ENCODE measurements at regions not wholly inside any gene's neighbourhood (a gene's known extent, or its start where the extent isn't known, plus 50 kb on each side); places are given as distances from the start of the nearest gene placed in this dataset.

GRCh38 chr2:173661586-173661985, 303.6 kb downstream of the SP3 start:
- no peak for TF ChIP-seq EZH2 (IDR thresholded peaks at IDR 0.05; ENCODE audit: borderline replicate concordance, insufficient read depth, low read length, poor library complexity, severe bottlenecking)
- Histone ChIP-seq H3K4me2 (ENCODE audit: low read length) (no peak overlapping the region), H3F3A (ENCODE audit: insufficient read depth, low read length, poor library complexity, severe bottlenecking) (no peaks in the 10 kb centered on the region), H3K9me2 (ENCODE audit: insufficient read depth, low read length) (no peaks in the 10 kb centered on the region), H3K36me3 (ENCODE audit: insufficient read depth, low read length) (no peaks in the 10 kb centered on the region), H3K4me3 (ENCODE audit: low read length) (no peak overlapping the region), H3K27ac (ENCODE audit: low read length) (no peak overlapping the region), H3K9ac (ENCODE audit: low read length) (no peak overlapping the region), H3K9me3 (ENCODE audit: low read length) (no peaks in the 10 kb centered on the region), H4K20me1 (ENCODE audit: insufficient read depth) (no peaks in the 10 kb centered on the region), H3K79me2 (replicated peaks; ENCODE audit: insufficient read depth, low read length) (no peaks in the 10 kb centered on the region), H2AFZ (ENCODE audit: low read depth, low read length) (no peak overlapping the region), H3K27me3 (ENCODE audit: insufficient read depth, low read depth, low read length) (no peaks in the 10 kb centered on the region)

DNA sequence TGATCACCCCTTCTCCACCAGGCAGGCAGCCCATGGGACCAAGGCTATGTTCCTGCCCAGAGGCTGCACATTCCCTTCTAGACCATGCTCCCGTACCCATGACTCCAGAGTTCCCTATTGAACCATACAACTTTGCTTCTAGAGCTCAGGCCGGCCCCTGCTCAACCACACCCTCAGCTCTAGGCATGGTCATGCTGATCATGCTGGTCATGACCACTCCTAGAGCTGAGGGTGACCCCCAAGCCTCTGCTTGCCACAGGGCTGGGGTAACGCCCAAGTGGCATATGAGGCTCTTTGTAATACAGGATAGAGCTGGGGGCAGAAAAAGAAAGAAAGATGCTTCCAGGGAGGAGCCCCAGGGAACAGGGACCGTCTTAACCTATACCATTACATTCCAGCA, 301.8 kb downstream of the SP3 start:
- no peaks in the 10 kb centered on the region for H3K9me2 ChIP-seq (ENCODE audit: insufficient read depth, low read length)
- no peak overlapping the region for H3K4me2 ChIP-seq (ENCODE audit: low read length)
- no peak overlapping the region for H2AFZ ChIP-seq (ENCODE audit: low read depth, low read length)
- H3K27me3 ChIP-seq (ENCODE audit: insufficient read depth, low read depth, low read length), result no peaks in the 10 kb centered on the region
- no peak for TF ChIP-seq CTCF (IDR thresholded peaks at IDR 0.05; ENCODE audit: poor library complexity, severe bottlenecking)
- TF ChIP-seq EZH2 (IDR thresholded peaks at IDR 0.05; ENCODE audit: borderline replicate concordance, insufficient read depth, low read length, poor library complexity, severe bottlenecking), result no peak
- no peak for TF ChIP-seq MXI1 (conservative IDR thresholded peaks at IDR 0.05; ENCODE audit: poor library complexity, severe bottlenecking)
- TF ChIP-seq SMC3 (conservative IDR thresholded peaks at IDR 0.05; ENCODE audit: poor library complexity), result no peak
- TF ChIP-seq EP300 (conservative IDR thresholded peaks at IDR 0.05; ENCODE audit: poor library complexity, severe bottlenecking), result no peak
- TF ChIP-seq, protein P1, sequence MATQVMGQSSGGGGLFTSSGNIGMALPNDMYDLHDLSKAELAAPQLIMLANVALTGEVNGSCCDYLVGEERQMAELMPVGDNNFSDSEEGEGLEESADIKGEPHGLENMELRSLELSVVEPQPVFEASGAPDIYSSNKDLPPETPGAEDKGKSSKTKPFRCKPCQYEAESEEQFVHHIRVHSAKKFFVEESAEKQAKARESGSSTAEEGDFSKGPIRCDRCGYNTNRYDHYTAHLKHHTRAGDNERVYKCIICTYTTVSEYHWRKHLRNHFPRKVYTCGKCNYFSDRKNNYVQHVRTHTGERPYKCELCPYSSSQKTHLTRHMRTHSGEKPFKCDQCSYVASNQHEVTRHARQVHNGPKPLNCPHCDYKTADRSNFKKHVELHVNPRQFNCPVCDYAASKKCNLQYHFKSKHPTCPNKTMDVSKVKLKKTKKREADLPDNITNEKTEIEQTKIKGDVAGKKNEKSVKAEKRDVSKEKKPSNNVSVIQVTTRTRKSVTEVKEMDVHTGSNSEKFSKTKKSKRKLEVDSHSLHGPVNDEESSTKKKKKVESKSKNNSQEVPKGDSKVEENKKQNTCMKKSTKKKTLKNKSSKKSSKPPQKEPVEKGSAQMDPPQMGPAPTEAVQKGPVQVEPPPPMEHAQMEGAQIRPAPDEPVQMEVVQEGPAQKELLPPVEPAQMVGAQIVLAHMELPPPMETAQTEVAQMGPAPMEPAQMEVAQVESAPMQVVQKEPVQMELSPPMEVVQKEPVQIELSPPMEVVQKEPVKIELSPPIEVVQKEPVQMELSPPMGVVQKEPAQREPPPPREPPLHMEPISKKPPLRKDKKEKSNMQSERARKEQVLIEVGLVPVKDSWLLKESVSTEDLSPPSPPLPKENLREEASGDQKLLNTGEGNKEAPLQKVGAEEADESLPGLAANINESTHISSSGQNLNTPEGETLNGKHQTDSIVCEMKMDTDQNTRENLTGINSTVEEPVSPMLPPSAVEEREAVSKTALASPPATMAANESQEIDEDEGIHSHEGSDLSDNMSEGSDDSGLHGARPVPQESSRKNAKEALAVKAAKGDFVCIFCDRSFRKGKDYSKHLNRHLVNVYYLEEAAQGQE (IDR thresholded peaks at IDR 0.05; ENCODE audit: borderline replicate concordance), result no peak
- TF ChIP-seq TAF1 (IDR thresholded peaks at IDR 0.05; ENCODE audit: low read depth), result no peak
- no peak for TF ChIP-seq POLR2AphosphoS5 (IDR thresholded peaks at IDR 0.05)
- TF ChIP-seq RAD21 (conservative IDR thresholded peaks at IDR 0.05), result no peak
- H3K36me3 ChIP-seq (ENCODE audit: insufficient read depth, low read length), result no peaks in the 10 kb centered on the region
- H3K79me2 ChIP-seq (replicated peaks; ENCODE audit: insufficient read depth, low read length), result no peaks in the 10 kb centered on the region
- no peak overlapping the region for H3K9ac ChIP-seq (ENCODE audit: low read length)
- no peaks in the 10 kb centered on the region for H3F3A ChIP-seq (ENCODE audit: insufficient read depth, low read length, poor library complexity, severe bottlenecking)
- H3K9me3 ChIP-seq (ENCODE audit: low read length), result no peaks in the 10 kb centered on the region
- H3K4me3 ChIP-seq (ENCODE audit: low read length), result no peak overlapping the region
- no peak overlapping the region for H3K27ac ChIP-seq (ENCODE audit: low read length)
- no peaks in the 10 kb centered on the region for H4K20me1 ChIP-seq (ENCODE audit: insufficient read depth)

All from neural cell (in vitro differentiated cells).